H9 (cell line): ENCODE measurements at regions not wholly inside any gene's neighbourhood (a gene's known extent, or its start where the extent isn't known, plus 50 kb on each side); places are given as distances from the start of the nearest gene placed in this dataset.

Source experiments
- DNase-seq: peaks from one replicate; pipeline ENCODE4 v3.0.0-alpha.2; 2017
- H2AFZ ChIP-seq: one replicate; pipeline ENCODE4 v1.6.1; 2013; ENCODE audit warnings: mild to moderate bottlenecking, low read length, control low read depth, moderate library complexity
- H2AK5ac ChIP-seq: 2 replicates; pipeline ENCODE4 v1.6.1; 2013; ENCODE audit warnings: low read length, control low read depth, mixed read lengths; ENCODE audit not compliant: insufficient read length
- H2BK120ac ChIP-seq: one replicate; pipeline ENCODE4 v1.6.1; 2013; ENCODE audit warnings: low read depth, mild to moderate bottlenecking, low read length, control low read depth, inconsistent platforms; ENCODE audit not compliant: poor library complexity, severe bottlenecking
- H2BK12ac ChIP-seq: 2 replicates; pipeline ENCODE4 v1.6.1; 2013; ENCODE audit warnings: low read length, control low read depth, mixed read lengths, low read depth; ENCODE audit not compliant: insufficient read length
- H2BK15ac ChIP-seq: 2 replicates; pipeline ENCODE4 v1.6.1; 2013; ENCODE audit warnings: low read depth, low read length, control low read depth
- H2BK20ac ChIP-seq: one replicate; pipeline ENCODE4 v1.6.1; 2013; ENCODE audit warnings: low read depth, mild to moderate bottlenecking, low read length, control low read depth, inconsistent platforms; ENCODE audit not compliant: poor library complexity, severe bottlenecking
- H2BK5ac ChIP-seq: 2 replicates; pipeline ENCODE4 v1.6.1; 2013; ENCODE audit warnings: low read length, control low read depth, mixed read lengths; ENCODE audit not compliant: insufficient read length
- H3K14ac ChIP-seq: 2 replicates; pipeline ENCODE4 v1.6.1; 2013; ENCODE audit warnings: low read length, control low read depth; ENCODE audit not compliant: insufficient read depth
- H3K18ac ChIP-seq: 2 replicates; pipeline ENCODE4 v1.6.1; 2013; ENCODE audit warnings: low read depth, mild to moderate bottlenecking, mixed read lengths, low read length, control low read depth; ENCODE audit not compliant: insufficient read length
- H3K23ac ChIP-seq: 2 replicates; pipeline ENCODE4 v1.6.1; 2013; ENCODE audit warnings: low read length, control low read depth, mixed read lengths, low read depth; ENCODE audit not compliant: insufficient read length
- H3K23me2 ChIP-seq: 2 replicates; pipeline ENCODE4 v1.6.1; 2013; ENCODE audit warnings: low read depth, mild to moderate bottlenecking, mixed read lengths, low read length, control low read depth; ENCODE audit not compliant: insufficient read length, poor library complexity, severe bottlenecking
- H3K27ac ChIP-seq: 2 replicates; pipeline ENCODE4 v1.5.1; 2013; ENCODE audit warnings: low read length, control low read depth, mixed read lengths, low read depth; ENCODE audit not compliant: insufficient read length
- H3K27me3 ChIP-seq: 2 replicates; pipeline ENCODE4 v1.6.1; 2013; ENCODE audit warnings: low read length, control low read depth, inconsistent platforms; ENCODE audit not compliant: insufficient read depth
- H3K4ac ChIP-seq: 2 replicates; pipeline ENCODE4 v1.6.1; 2013; ENCODE audit warnings: low read depth, mild to moderate bottlenecking, control low read depth, inconsistent platforms, low read length, moderate library complexity
- H3K4me1 ChIP-seq: 2 replicates; pipeline ENCODE4 v1.6.1; 2013; ENCODE audit warnings: low read length, control low read depth, inconsistent platforms; ENCODE audit not compliant: insufficient read depth
- H3K4me2 ChIP-seq: 2 replicates; pipeline ENCODE4 v1.6.1; 2013; ENCODE audit warnings: low read length, control low read depth, mixed read lengths; ENCODE audit not compliant: insufficient read length, insufficient read depth
- H3K56ac ChIP-seq: 2 replicates; pipeline ENCODE4 v1.6.1; 2013; ENCODE audit warnings: low read depth, mild to moderate bottlenecking, mixed read lengths, low read length, control low read depth; ENCODE audit not compliant: insufficient read length
- H3K79me1 ChIP-seq: 2 replicates; pipeline ENCODE4 v1.6.1; 2013; ENCODE audit warnings: low read depth, mild to moderate bottlenecking, moderate library complexity, low read length, control low read depth, inconsistent platforms; ENCODE audit not compliant: insufficient read depth, poor library complexity, severe bottlenecking
- H3K79me2 ChIP-seq: 2 replicates; pipeline ENCODE4 v1.6.1; 2013; ENCODE audit warnings: low read length, control low read depth, inconsistent platforms; ENCODE audit not compliant: insufficient read depth
- H3K9ac ChIP-seq: 2 replicates; pipeline ENCODE4 v1.6.1; 2013; ENCODE audit warnings: low read length, control low read depth, mixed read lengths; ENCODE audit not compliant: insufficient read length; ENCODE audit errors: extremely low read depth
- H3K9me3 ChIP-seq: one replicate; pipeline ENCODE4 v1.6.1; 2013; ENCODE audit warnings: low read depth, low read length, inconsistent platforms; ENCODE audit not compliant: control insufficient read depth
- H3T11ph ChIP-seq: one replicate; pipeline ENCODE4 v1.6.1; 2013; ENCODE audit warnings: mild to moderate bottlenecking, low read length, control low read depth, inconsistent platforms
- H4K20me1 ChIP-seq: one replicate; pipeline ENCODE4 v1.6.1; 2013; ENCODE audit not compliant: control insufficient read depth, insufficient read length, insufficient read depth
- H4K5ac ChIP-seq: 2 replicates; pipeline ENCODE4 v1.6.1; 2013; ENCODE audit warnings: low read depth, mild to moderate bottlenecking, mixed read lengths, low read length, control low read depth; ENCODE audit not compliant: insufficient read length
- H4K8ac ChIP-seq: replicated peaks from 2 replicates; pipeline ENCODE4 v1.6.1; 2013; ENCODE audit warnings: low read length, control low read depth, mixed read lengths, low read depth; ENCODE audit not compliant: insufficient read length
- H4K91ac ChIP-seq: 2 replicates; pipeline ENCODE4 v1.6.1; 2013; ENCODE audit warnings: low read depth, mild to moderate bottlenecking, moderate library complexity, mixed read lengths, low read length, control low read depth; ENCODE audit not compliant: insufficient read length
- H3K27ac Mint-ChIP-seq, 3 experiments: 2 replicates in 2 of 3; 3 replicates in 1 of 3; pipeline ENCODE4 v1.8.0; 2020 to 2021; ENCODE audit warnings: mixed read lengths in 3 of 3, mild to moderate bottlenecking in 1 of 3, moderate library complexity in 1 of 3
- H3K27me3 Mint-ChIP-seq: 2 replicates; pipeline ENCODE4 v1.8.0; 2021; ENCODE audit warnings: low read depth, mild to moderate bottlenecking, moderate library complexity, mixed read lengths
- H3K36me3 Mint-ChIP-seq, 3 experiments: 2 replicates in 2 of 3; 3 replicates in 1 of 3; pipeline ENCODE4 v1.8.0; 2020 to 2021; ENCODE audit warnings: low read depth in 3 of 3, mixed read lengths in 3 of 3; ENCODE audit not compliant: insufficient read depth in 1 of 3
- H3K4me1 Mint-ChIP-seq, 2 experiments: 2 replicates each; pipeline ENCODE4 v1.8.0; 2020; ENCODE audit warnings: mixed read lengths in 2 of 2
- H3K4me3 Mint-ChIP-seq, 2 experiments: 2 replicates in 1 of 2; 3 replicates in 1 of 2; pipeline ENCODE4 v1.8.0; 2020 to 2021; ENCODE audit warnings: mild to moderate bottlenecking in 2 of 2, mixed read lengths in 2 of 2, moderate library complexity in 1 of 2
- H3K9me3 Mint-ChIP-seq, 2 experiments: 2 replicates in 1 of 2; 3 replicates in 1 of 2; pipeline ENCODE4 v1.8.0; 2020; ENCODE audit warnings: mild to moderate bottlenecking in 2 of 2, mixed read lengths in 2 of 2, moderate library complexity in 1 of 2
- WGBS: extraction: QIAGEN DNeasy Blood & Tissue Kit; methylation state at CpG from one replicate; pipeline ENCODE4 v1.1.7; 2013; ENCODE audit warnings: missing lambda C conversion rate, low lambda C conversion rate, mixed read lengths; ENCODE audit not compliant: insufficient read length; ENCODE audit errors: extremely low coverage; 5-methylcytosine and 5-hydroxymethylcytosine counted together
- TF ChIP-seq, protein P1 (sequence below): fragments of 200-600 bp; sonication (generic); conservative IDR thresholded peaks from 3 replicates; pipeline ENCODE4 v1.8.0; 2021; ENCODE audit warnings: antibody characterized with exemption, mild to moderate bottlenecking

DNA sequence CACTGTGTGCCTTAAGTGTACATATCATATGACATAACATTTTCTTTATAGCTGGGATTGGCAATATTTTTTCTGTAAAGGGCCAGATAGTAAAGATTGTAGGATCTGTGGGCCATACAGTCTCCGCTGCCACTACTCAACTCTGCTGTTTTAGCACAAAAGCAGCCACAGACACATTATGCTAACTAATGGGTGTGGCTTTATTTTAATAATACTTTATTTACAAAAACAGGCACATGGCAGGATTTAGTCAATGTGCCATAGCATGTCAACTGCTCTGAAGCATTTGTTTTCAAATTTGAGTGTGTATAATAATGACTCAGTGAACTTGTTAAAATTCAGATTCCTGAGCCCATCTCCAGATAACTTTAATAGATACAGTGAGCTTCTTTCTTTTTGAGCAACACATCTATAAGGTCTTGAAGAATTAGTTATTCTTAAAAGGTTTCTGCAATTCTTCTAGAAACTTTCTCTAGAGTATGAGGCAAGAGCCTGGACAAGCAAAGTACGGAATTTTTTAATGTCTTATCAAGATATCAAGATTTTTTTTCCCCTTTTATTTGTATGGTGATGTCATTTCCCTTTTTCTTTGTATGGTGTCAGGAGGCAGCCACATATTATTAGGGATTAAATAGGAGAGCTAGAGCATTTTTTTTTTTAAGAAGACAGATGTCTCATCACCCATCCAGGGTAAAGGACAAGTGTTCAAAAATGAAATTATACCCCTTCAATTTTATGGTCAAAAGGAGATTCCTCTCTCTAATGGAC lies 518.3 kb downstream of the DHX35 start:
- no peaks in the 10 kb centered on the region for H3K9me3 Mint-ChIP-seq
- H3K56ac ChIP-seq = no peak overlapping the region
- no CpG with 5 or more reads among the region's 2 CpGs for WGBS

More for the DNA sequence above, 518.3 kb downstream of the DHX35 start:
- Mint-ChIP-seq H3K27me3 (no peaks in the 10 kb centered on the region; the same call in none of the 2 replicates), H3K27ac (no peak overlapping the region), H3K4me1 (no peaks in the 10 kb centered on the region), H3K36me3 (no peaks in the 10 kb centered on the region), H3K4me3 (no peak overlapping the region)
- Histone ChIP-seq H2BK12ac (no peak overlapping the region), H2BK20ac (no peak overlapping the region), H3K14ac (no peak overlapping the region), H2BK15ac (no peak overlapping the region), H2AFZ (no peak overlapping the region), H3K27ac (no peak overlapping the region), H3K4me2 (no peak overlapping the region), H3K9ac (no peak overlapping the region), H2AK5ac (no peak overlapping the region), H3K79me2 (no peaks in the 10 kb centered on the region), H3K23ac (no peak overlapping the region), H4K8ac (no peak overlapping the region), H4K91ac (no peak overlapping the region), H3K4me1 (no peaks in the 10 kb centered on the region), H3K9me3 (no peaks in the 10 kb centered on the region), H3K79me1 (no peaks in the 10 kb centered on the region), H3K18ac (no peak overlapping the region), H3K27me3 (no peaks in the 10 kb centered on the region), H4K5ac (no peak overlapping the region), H3K23me2 (no peaks in the 10 kb centered on the region), H3K4ac (no peak overlapping the region), H4K20me1 (no peaks in the 10 kb centered on the region), H2BK120ac (no peak overlapping the region), H2BK5ac (no peak overlapping the region), H3T11ph (no peak overlapping the region)
- TF ChIP-seq, protein P1, sequence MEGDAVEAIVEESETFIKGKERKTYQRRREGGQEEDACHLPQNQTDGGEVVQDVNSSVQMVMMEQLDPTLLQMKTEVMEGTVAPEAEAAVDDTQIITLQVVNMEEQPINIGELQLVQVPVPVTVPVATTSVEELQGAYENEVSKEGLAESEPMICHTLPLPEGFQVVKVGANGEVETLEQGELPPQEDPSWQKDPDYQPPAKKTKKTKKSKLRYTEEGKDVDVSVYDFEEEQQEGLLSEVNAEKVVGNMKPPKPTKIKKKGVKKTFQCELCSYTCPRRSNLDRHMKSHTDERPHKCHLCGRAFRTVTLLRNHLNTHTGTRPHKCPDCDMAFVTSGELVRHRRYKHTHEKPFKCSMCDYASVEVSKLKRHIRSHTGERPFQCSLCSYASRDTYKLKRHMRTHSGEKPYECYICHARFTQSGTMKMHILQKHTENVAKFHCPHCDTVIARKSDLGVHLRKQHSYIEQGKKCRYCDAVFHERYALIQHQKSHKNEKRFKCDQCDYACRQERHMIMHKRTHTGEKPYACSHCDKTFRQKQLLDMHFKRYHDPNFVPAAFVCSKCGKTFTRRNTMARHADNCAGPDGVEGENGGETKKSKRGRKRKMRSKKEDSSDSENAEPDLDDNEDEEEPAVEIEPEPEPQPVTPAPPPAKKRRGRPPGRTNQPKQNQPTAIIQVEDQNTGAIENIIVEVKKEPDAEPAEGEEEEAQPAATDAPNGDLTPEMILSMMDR = no peak
- DNase-seq = no peak
